ENCODE measurements at regions not wholly inside any gene's neighbourhood (a gene's known extent, or its start where the extent isn't known, plus 50 kb on each side); places are given as distances from the start of the nearest gene placed in this dataset.

DNA sequence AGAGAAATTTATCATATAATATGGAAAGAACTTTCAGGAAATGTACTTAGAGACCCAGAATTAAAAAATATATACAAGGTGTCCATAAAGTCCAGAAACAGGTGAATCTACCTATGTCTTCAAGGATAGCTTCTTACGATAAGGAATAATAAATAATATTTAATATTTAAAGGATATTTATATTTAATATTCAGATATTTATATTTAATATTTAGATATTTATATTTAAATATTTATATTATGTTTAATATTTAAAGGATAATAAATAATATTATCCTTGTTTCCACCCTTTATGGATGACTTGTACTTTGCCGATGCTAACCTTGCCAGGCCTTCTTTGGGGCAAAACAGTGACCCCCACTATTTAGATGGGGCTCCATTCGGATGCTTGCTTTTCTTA lies 169.5 kb upstream of the CADM1 start (continued):
- TF ChIP-seq, protein P1, sequence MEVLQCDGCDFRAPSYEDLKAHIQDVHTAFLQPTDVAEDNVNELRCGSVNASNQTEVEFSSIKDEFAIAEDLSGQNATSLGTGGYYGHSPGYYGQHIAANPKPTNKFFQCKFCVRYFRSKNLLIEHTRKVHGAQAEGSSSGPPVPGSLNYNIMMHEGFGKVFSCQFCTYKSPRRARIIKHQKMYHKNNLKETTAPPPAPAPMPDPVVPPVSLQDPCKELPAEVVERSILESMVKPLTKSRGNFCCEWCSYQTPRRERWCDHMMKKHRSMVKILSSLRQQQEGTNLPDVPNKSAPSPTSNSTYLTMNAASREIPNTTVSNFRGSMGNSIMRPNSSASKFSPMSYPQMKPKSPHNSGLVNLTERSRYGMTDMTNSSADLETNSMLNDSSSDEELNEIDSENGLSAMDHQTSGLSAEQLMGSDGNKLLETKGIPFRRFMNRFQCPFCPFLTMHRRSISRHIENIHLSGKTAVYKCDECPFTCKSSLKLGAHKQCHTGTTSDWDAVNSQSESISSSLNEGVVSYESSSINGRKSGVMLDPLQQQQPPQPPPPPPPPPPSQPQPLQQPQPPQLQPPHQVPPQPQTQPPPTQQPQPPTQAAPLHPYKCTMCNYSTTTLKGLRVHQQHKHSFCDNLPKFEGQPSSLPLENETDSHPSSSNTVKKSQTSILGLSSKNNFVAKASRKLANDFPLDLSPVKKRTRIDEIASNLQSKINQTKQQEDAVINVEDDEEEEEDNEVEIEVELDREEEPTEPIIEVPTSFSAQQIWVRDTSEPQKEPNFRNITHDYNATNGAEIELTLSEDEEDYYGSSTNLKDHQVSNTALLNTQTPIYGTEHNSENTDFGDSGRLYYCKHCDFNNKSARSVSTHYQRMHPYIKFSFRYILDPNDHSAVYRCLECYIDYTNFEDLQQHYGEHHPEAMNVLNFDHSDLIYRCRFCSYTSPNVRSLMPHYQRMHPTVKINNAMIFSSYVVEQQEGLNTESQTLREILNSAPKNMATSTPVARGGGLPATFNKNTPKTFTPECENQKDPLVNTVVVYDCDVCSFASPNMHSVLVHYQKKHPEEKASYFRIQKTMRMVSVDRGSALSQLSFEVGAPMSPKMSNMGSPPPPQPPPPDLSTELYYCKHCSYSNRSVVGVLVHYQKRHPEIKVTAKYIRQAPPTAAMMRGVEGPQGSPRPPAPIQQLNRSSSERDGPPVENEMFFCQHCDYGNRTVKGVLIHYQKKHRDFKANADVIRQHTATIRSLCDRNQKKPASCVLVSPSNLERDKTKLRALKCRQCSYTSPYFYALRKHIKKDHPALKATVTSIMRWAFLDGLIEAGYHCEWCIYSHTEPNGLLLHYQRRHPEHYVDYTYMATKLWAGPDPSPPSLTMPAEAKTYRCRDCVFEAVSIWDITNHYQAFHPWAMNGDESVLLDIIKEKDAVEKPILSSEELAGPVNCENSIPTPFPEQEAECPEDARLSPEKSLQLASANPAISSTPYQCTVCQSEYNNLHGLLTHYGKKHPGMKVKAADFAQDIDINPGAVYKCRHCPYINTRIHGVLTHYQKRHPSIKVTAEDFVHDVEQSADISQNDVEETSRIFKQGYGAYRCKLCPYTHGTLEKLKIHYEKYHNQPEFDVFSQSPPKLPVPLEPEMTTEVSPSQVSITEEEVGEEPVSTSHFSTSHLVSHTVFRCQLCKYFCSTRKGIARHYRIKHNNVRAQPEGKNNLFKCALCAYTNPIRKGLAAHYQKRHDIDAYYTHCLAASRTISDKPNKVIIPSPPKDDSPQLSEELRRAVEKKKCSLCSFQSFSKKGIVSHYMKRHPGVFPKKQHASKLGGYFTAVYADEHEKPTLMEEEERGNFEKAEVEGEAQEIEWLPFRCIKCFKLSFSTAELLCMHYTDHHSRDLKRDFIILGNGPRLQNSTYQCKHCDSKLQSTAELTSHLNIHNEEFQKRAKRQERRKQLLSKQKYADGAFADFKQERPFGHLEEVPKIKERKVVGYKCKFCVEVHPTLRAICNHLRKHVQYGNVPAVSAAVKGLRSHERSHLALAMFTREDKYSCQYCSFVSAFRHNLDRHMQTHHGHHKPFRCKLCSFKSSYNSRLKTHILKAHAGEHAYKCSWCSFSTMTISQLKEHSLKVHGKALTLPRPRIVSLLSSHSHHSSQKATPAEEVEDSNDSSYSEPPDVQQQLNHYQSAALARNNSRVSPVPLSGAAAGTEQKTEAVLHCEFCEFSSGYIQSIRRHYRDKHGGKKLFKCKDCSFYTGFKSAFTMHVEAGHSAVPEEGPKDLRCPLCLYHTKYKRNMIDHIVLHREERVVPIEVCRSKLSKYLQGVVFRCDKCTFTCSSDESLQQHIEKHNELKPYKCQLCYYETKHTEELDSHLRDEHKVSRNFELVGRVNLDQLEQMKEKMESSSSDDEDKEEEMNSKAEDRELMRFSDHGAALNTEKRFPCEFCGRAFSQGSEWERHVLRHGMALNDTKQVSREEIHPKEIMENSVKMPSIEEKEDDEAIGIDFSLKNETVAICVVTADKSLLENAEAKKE (CRISPR knock-in tag; IDR thresholded peaks at IDR 0.05): no peak
- TF ChIP-seq EZH2phosphoT487 (IDR thresholded peaks at IDR 0.05; ENCODE audit: unreplicated experiment) (no peak), CREB1 (CRISPR knock-in tag; IDR thresholded peaks at IDR 0.05; ENCODE audit: low read depth) (no peak), JUNB (IDR thresholded peaks at IDR 0.05; ENCODE audit: unreplicated experiment) (no peak), STAT1 (IDR thresholded peaks at IDR 0.05; ENCODE audit: unreplicated experiment) (no peak), ZNF114 (CRISPR knock-in tag; IDR thresholded peaks at IDR 0.05) (no peak), NANOG (IDR thresholded peaks at IDR 0.05; ENCODE audit: borderline replicate concordance) (no peak)
- TF ChIP-seq, protein P2, sequence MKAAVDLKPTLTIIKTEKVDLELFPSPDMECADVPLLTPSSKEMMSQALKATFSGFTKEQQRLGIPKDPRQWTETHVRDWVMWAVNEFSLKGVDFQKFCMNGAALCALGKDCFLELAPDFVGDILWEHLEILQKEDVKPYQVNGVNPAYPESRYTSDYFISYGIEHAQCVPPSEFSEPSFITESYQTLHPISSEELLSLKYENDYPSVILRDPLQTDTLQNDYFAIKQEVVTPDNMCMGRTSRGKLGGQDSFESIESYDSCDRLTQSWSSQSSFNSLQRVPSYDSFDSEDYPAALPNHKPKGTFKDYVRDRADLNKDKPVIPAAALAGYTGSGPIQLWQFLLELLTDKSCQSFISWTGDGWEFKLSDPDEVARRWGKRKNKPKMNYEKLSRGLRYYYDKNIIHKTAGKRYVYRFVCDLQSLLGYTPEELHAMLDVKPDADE (IDR thresholded peaks at IDR 0.05): no peak

- H3K27me3 Mint-ChIP-seq (ENCODE audit: insufficient read depth, low read depth, poor library complexity): peaks cover 15% of the 10 kb centered on the region
- H2AFZ ChIP-seq: no peak overlapping the region
- H3K4me1 Mint-ChIP-seq: peaks cover 19% of the 10 kb centered on the region
- H4K20me1 ChIP-seq (replicated peaks; ENCODE audit: insufficient read depth): no peaks in the 10 kb centered on the region
- no peak overlapping the region for H3K4me3 Mint-ChIP-seq
- H3K9me3 Mint-ChIP-seq: no peaks in the 10 kb centered on the region
- no peaks in the 10 kb centered on the region for H3K36me3 Mint-ChIP-seq (ENCODE audit: low read depth)
- H3K27ac Mint-ChIP-seq: no peak overlapping the region
- DNase-seq (ENCODE audit: low spot score) (no peak), ATAC-seq (no peak)
- H3K9me2 ChIP-seq (ENCODE audit: insufficient read depth): no peaks in the 10 kb centered on the region
- H3K27me3 ChIP-seq (ENCODE audit: insufficient read depth): no peaks in the 10 kb centered on the region
- no peaks in the 10 kb centered on the region for H3K36me3 ChIP-seq (ENCODE audit: insufficient read depth)
- no peak overlapping the region for H3K4me2 ChIP-seq
- no peak overlapping the region for H3K4me3 ChIP-seq
- no peak for TF ChIP-seq REST (IDR thresholded peaks at IDR 0.05; ENCODE audit: unreplicated experiment)
- no peak for TF ChIP-seq ZNF114 (CRISPR knock-in tag; IDR thresholded peaks at IDR 0.05)
- H3K27ac ChIP-seq (ENCODE audit: low read depth): no peak overlapping the region
- H3F3A ChIP-seq (replicated peaks; ENCODE audit: low read depth): no peaks in the 10 kb centered on the region
- H3K79me2 ChIP-seq (replicated peaks; ENCODE audit: insufficient read depth): no peaks in the 10 kb centered on the region
- no peaks in the 10 kb centered on the region; the same call in 1 of the 2 replicates for H3K4me1 ChIP-seq (ENCODE audit: insufficient read depth)
Measured at GRCh38 chr11:115672999-115673411, 168.8 kb upstream of the CADM1 start.
